DMS114 treated with DMSO at 0.1 percent for 48 hours (cell line): ENCODE measurements at regions not wholly inside any gene's neighbourhood (a gene's known extent, or its start where the extent isn't known, plus 50 kb on each side); places are given as distances from the start of the nearest gene placed in this dataset.

ENCODE experiments used
- DNase-seq: peaks from one replicate; lab custom pipeline; 2025; ENCODE audit not compliant: unreplicated experiment; lab: John Stamatoyannopoulos, UW

- DNase-seq: no peak
Measured at GRCh38 chr20:54875307-54875706, 399.9 kb downstream of the DOK5 start.

- DNase-seq: no peak
Measured at GRCh38 chr20:54874718-54875117, 399.3 kb downstream of the DOK5 start.

GRCh38 chr20:54872440-54872839 lies 397.0 kb downstream of the DOK5 start:
- no peak for DNase-seq

GRCh38 chr20:54869765-54870164 lies 394.4 kb downstream of the DOK5 start:
- no peak for DNase-seq

GRCh38 chr20:54865273-54865672 lies 389.9 kb downstream of the DOK5 start:
- no peak for DNase-seq

- DNase-seq: no peak
Measured at GRCh38 chr20:54860716-54861115, 385.3 kb downstream of the DOK5 start.

- DNase-seq: no peak
Measured at GRCh38 chr20:54856202-54856601, 380.8 kb downstream of the DOK5 start.

- no peak for DNase-seq
Measured at GRCh38 chr20:54849741-54850140, 374.3 kb downstream of the DOK5 start.

- no peak for DNase-seq
Measured at GRCh38 chr20:54848984-54849538, 373.7 kb downstream of the DOK5 start.

- no peak for DNase-seq
Measured at GRCh38 chr20:54848262-54848661, 372.9 kb downstream of the DOK5 start.

GRCh38 chr20:54846948-54847347 lies 371.6 kb downstream of the DOK5 start:
- DNase-seq: no peak

GRCh38 chr20:54844346-54844745 lies 369.0 kb downstream of the DOK5 start:
- DNase-seq: no peak

GRCh38 chr20:54843865-54844264 lies 368.5 kb downstream of the DOK5 start:
- DNase-seq: no peak

- no peak for DNase-seq
Measured at GRCh38 chr20:54843431-54843830, 368.0 kb downstream of the DOK5 start.

- DNase-seq: no peak
Measured at GRCh38 chr20:54839224-54839623, 363.8 kb downstream of the DOK5 start.

GRCh38 chr20:54837226-54837625 lies 361.8 kb downstream of the DOK5 start:
- DNase-seq: no peak

GRCh38 chr20:54822386-54822785 lies 347.0 kb downstream of the DOK5 start:
- DNase-seq: no peak

GRCh38 chr20:54820392-54820791 lies 345.0 kb downstream of the DOK5 start:
- DNase-seq: no peak

- DNase-seq: no peak
Measured at GRCh38 chr20:54806462-54806861, 331.1 kb downstream of the DOK5 start.

GRCh38 chr20:54794874-54795273 lies 319.5 kb downstream of the DOK5 start:
- no peak for DNase-seq

GRCh38 chr20:54794110-54794509 lies 318.7 kb downstream of the DOK5 start:
- DNase-seq: no peak

- no peak for DNase-seq
Measured at GRCh38 chr20:54793291-54793992, 318.0 kb downstream of the DOK5 start.

GRCh38 chr20:54792688-54793087 lies 317.3 kb downstream of the DOK5 start:
- DNase-seq: no peak
